H9 (cell line): ENCODE measurements at regions not wholly inside any gene's neighbourhood (a gene's known extent, or its start where the extent isn't known, plus 50 kb on each side); places are given as distances from the start of the nearest gene placed in this dataset.

Source experiments
- DNase-seq: peaks from one replicate; pipeline ENCODE4 v3.0.0-alpha.2; 2017
- H2AFZ ChIP-seq: one replicate; pipeline ENCODE4 v1.6.1; 2013; ENCODE audit warnings: mild to moderate bottlenecking, low read length, control low read depth, moderate library complexity
- H2AK5ac ChIP-seq: 2 replicates; pipeline ENCODE4 v1.6.1; 2013; ENCODE audit warnings: low read length, control low read depth, mixed read lengths; ENCODE audit not compliant: insufficient read length
- H2BK120ac ChIP-seq: one replicate; pipeline ENCODE4 v1.6.1; 2013; ENCODE audit warnings: low read depth, mild to moderate bottlenecking, low read length, control low read depth, inconsistent platforms; ENCODE audit not compliant: poor library complexity, severe bottlenecking
- H2BK12ac ChIP-seq: 2 replicates; pipeline ENCODE4 v1.6.1; 2013; ENCODE audit warnings: low read length, control low read depth, mixed read lengths, low read depth; ENCODE audit not compliant: insufficient read length
- H2BK15ac ChIP-seq: 2 replicates; pipeline ENCODE4 v1.6.1; 2013; ENCODE audit warnings: low read depth, low read length, control low read depth
- H2BK20ac ChIP-seq: one replicate; pipeline ENCODE4 v1.6.1; 2013; ENCODE audit warnings: low read depth, mild to moderate bottlenecking, low read length, control low read depth, inconsistent platforms; ENCODE audit not compliant: poor library complexity, severe bottlenecking
- H2BK5ac ChIP-seq: 2 replicates; pipeline ENCODE4 v1.6.1; 2013; ENCODE audit warnings: low read length, control low read depth, mixed read lengths; ENCODE audit not compliant: insufficient read length
- H3K14ac ChIP-seq: 2 replicates; pipeline ENCODE4 v1.6.1; 2013; ENCODE audit warnings: low read length, control low read depth; ENCODE audit not compliant: insufficient read depth
- H3K18ac ChIP-seq: 2 replicates; pipeline ENCODE4 v1.6.1; 2013; ENCODE audit warnings: low read depth, mild to moderate bottlenecking, mixed read lengths, low read length, control low read depth; ENCODE audit not compliant: insufficient read length
- H3K23ac ChIP-seq: 2 replicates; pipeline ENCODE4 v1.6.1; 2013; ENCODE audit warnings: low read length, control low read depth, mixed read lengths, low read depth; ENCODE audit not compliant: insufficient read length
- H3K23me2 ChIP-seq: 2 replicates; pipeline ENCODE4 v1.6.1; 2013; ENCODE audit warnings: low read depth, mild to moderate bottlenecking, mixed read lengths, low read length, control low read depth; ENCODE audit not compliant: insufficient read length, poor library complexity, severe bottlenecking
- H3K27ac ChIP-seq: 2 replicates; pipeline ENCODE4 v1.5.1; 2013; ENCODE audit warnings: low read length, control low read depth, mixed read lengths, low read depth; ENCODE audit not compliant: insufficient read length
- H3K27me3 ChIP-seq: 2 replicates; pipeline ENCODE4 v1.6.1; 2013; ENCODE audit warnings: low read length, control low read depth, inconsistent platforms; ENCODE audit not compliant: insufficient read depth
- H3K4ac ChIP-seq: 2 replicates; pipeline ENCODE4 v1.6.1; 2013; ENCODE audit warnings: low read depth, mild to moderate bottlenecking, control low read depth, inconsistent platforms, low read length, moderate library complexity
- H3K4me1 ChIP-seq: 2 replicates; pipeline ENCODE4 v1.6.1; 2013; ENCODE audit warnings: low read length, control low read depth, inconsistent platforms; ENCODE audit not compliant: insufficient read depth
- H3K4me2 ChIP-seq: 2 replicates; pipeline ENCODE4 v1.6.1; 2013; ENCODE audit warnings: low read length, control low read depth, mixed read lengths; ENCODE audit not compliant: insufficient read length, insufficient read depth
- H3K56ac ChIP-seq: 2 replicates; pipeline ENCODE4 v1.6.1; 2013; ENCODE audit warnings: low read depth, mild to moderate bottlenecking, mixed read lengths, low read length, control low read depth; ENCODE audit not compliant: insufficient read length
- H3K79me1 ChIP-seq: 2 replicates; pipeline ENCODE4 v1.6.1; 2013; ENCODE audit warnings: low read depth, mild to moderate bottlenecking, moderate library complexity, low read length, control low read depth, inconsistent platforms; ENCODE audit not compliant: insufficient read depth, poor library complexity, severe bottlenecking
- H3K79me2 ChIP-seq: 2 replicates; pipeline ENCODE4 v1.6.1; 2013; ENCODE audit warnings: low read length, control low read depth, inconsistent platforms; ENCODE audit not compliant: insufficient read depth
- H3K9ac ChIP-seq: 2 replicates; pipeline ENCODE4 v1.6.1; 2013; ENCODE audit warnings: low read length, control low read depth, mixed read lengths; ENCODE audit not compliant: insufficient read length; ENCODE audit errors: extremely low read depth
- H3K9me3 ChIP-seq: one replicate; pipeline ENCODE4 v1.6.1; 2013; ENCODE audit warnings: low read depth, low read length, inconsistent platforms; ENCODE audit not compliant: control insufficient read depth
- H3T11ph ChIP-seq: one replicate; pipeline ENCODE4 v1.6.1; 2013; ENCODE audit warnings: mild to moderate bottlenecking, low read length, control low read depth, inconsistent platforms
- H4K20me1 ChIP-seq: one replicate; pipeline ENCODE4 v1.6.1; 2013; ENCODE audit not compliant: control insufficient read depth, insufficient read length, insufficient read depth
- H4K5ac ChIP-seq: 2 replicates; pipeline ENCODE4 v1.6.1; 2013; ENCODE audit warnings: low read depth, mild to moderate bottlenecking, mixed read lengths, low read length, control low read depth; ENCODE audit not compliant: insufficient read length
- H4K8ac ChIP-seq: replicated peaks from 2 replicates; pipeline ENCODE4 v1.6.1; 2013; ENCODE audit warnings: low read length, control low read depth, mixed read lengths, low read depth; ENCODE audit not compliant: insufficient read length
- H4K91ac ChIP-seq: 2 replicates; pipeline ENCODE4 v1.6.1; 2013; ENCODE audit warnings: low read depth, mild to moderate bottlenecking, moderate library complexity, mixed read lengths, low read length, control low read depth; ENCODE audit not compliant: insufficient read length
- H3K27ac Mint-ChIP-seq, 3 experiments: 2 replicates in 2 of 3; 3 replicates in 1 of 3; pipeline ENCODE4 v1.8.0; 2020 to 2021; ENCODE audit warnings: mixed read lengths in 3 of 3, mild to moderate bottlenecking in 1 of 3, moderate library complexity in 1 of 3
- H3K27me3 Mint-ChIP-seq: 2 replicates; pipeline ENCODE4 v1.8.0; 2021; ENCODE audit warnings: low read depth, mild to moderate bottlenecking, moderate library complexity, mixed read lengths
- H3K36me3 Mint-ChIP-seq, 3 experiments: 2 replicates in 2 of 3; 3 replicates in 1 of 3; pipeline ENCODE4 v1.8.0; 2020 to 2021; ENCODE audit warnings: low read depth in 3 of 3, mixed read lengths in 3 of 3; ENCODE audit not compliant: insufficient read depth in 1 of 3
- H3K4me1 Mint-ChIP-seq, 2 experiments: 2 replicates each; pipeline ENCODE4 v1.8.0; 2020; ENCODE audit warnings: mixed read lengths in 2 of 2
- H3K4me3 Mint-ChIP-seq, 2 experiments: 2 replicates in 1 of 2; 3 replicates in 1 of 2; pipeline ENCODE4 v1.8.0; 2020 to 2021; ENCODE audit warnings: mild to moderate bottlenecking in 2 of 2, mixed read lengths in 2 of 2, moderate library complexity in 1 of 2
- H3K9me3 Mint-ChIP-seq, 2 experiments: 2 replicates in 1 of 2; 3 replicates in 1 of 2; pipeline ENCODE4 v1.8.0; 2020; ENCODE audit warnings: mild to moderate bottlenecking in 2 of 2, mixed read lengths in 2 of 2, moderate library complexity in 1 of 2
- CTCF ChIP-seq: fragments of 200-600 bp; sonication (generic); conservative IDR thresholded peaks from 3 replicates; pipeline ENCODE4 v1.8.0; 2021; ENCODE audit warnings: antibody characterized with exemption, mild to moderate bottlenecking
- WGBS: extraction: QIAGEN DNeasy Blood & Tissue Kit; methylation state at CpG from one replicate; pipeline ENCODE4 v1.1.7; 2013; ENCODE audit warnings: missing lambda C conversion rate, low lambda C conversion rate, mixed read lengths; ENCODE audit not compliant: insufficient read length; ENCODE audit errors: extremely low coverage; 5-methylcytosine and 5-hydroxymethylcytosine counted together

GRCh38 chr7:68439897-68440296, 1158.4 kb upstream of the AUTS2 start:
- no peaks in the 10 kb centered on the region for H3K23me2 ChIP-seq
- H3K27ac ChIP-seq = no peak overlapping the region
- Mint-ChIP-seq H3K9me3 (no peaks in the 10 kb centered on the region; a peak in 1 of 5 replicates), H3K27ac (no peak overlapping the region), H3K4me1 (peaks cover 0 to 4% of the 10 kb centered on the region in 2 experiments; a peak in 1 of 4 replicates), H3K27me3 (no peaks in the 10 kb centered on the region), H3K4me3 (no peak overlapping the region), H3K36me3 (no peaks in the 10 kb centered on the region)
- no peak overlapping the region for H3K9ac ChIP-seq
- H3T11ph ChIP-seq = no peak overlapping the region
- no peak overlapping the region for H4K91ac ChIP-seq
- H4K20me1 ChIP-seq = no peaks in the 10 kb centered on the region
- no peak overlapping the region for H3K4ac ChIP-seq
- no peaks in the 10 kb centered on the region for H3K27me3 ChIP-seq
- H3K79me2 ChIP-seq = no peaks in the 10 kb centered on the region
- no peak overlapping the region for H2BK15ac ChIP-seq
- no peak overlapping the region for H4K8ac ChIP-seq
- H3K9me3 ChIP-seq = no peaks in the 10 kb centered on the region
- H2BK5ac ChIP-seq = no peak overlapping the region
- H2BK20ac ChIP-seq = no peak overlapping the region
- no peak for DNase-seq
- H4K5ac ChIP-seq = no peak overlapping the region
- H3K4me2 ChIP-seq = no peak overlapping the region
- H3K14ac ChIP-seq = no peak overlapping the region
- no peak overlapping the region for H2BK120ac ChIP-seq
- no peaks in the 10 kb centered on the region for H3K79me1 ChIP-seq
- no peaks in the 10 kb centered on the region for H3K4me1 ChIP-seq
- no peak overlapping the region for H3K23ac ChIP-seq
- H3K56ac ChIP-seq = no peak overlapping the region
- H2BK12ac ChIP-seq = no peak overlapping the region
- H3K18ac ChIP-seq = no peak overlapping the region
- no peak for TF ChIP-seq CTCF
- WGBS = no CpG with 5 or more reads among the region's 1 CpG
- no peak overlapping the region for H2AFZ ChIP-seq
- H2AK5ac ChIP-seq = no peak overlapping the region
